K562 (cell line): ENCODE measurements at regions not wholly inside any gene's neighbourhood (a gene's known extent, or its start where the extent isn't known, plus 50 kb on each side); places are given as distances from the start of the nearest gene placed in this dataset. TPM values are rescaled to one million over a fixed set of nuclear protein-coding genes. Genes with fewer than 3 reads are reported as not detected.

Source experiments
- KHSRP ChIP-seq: fragments of 450-650 bp; IDR thresholded peaks from 2 replicates; pipeline ENCODE4 v1.6.1; 2017
- small RNA-seq: library from RNA; depleted of rRNA; stranded (forward); fragments of <200 nt; gene quantifications from one replicate; pipeline ENCODE3, GENCODE V24; 2014
- TF ChIP-seq, protein P1 (sequence below): fragments of 250-450 bp; sonication (Bioruptor Pico); IDR thresholded peaks from 2 replicates; pipeline ENCODE4 v1.5.0; 2021; ENCODE audit warnings: mild to moderate bottlenecking, borderline replicate concordance
- TF ChIP-seq, protein P2 (sequence below): fragments of 250-450 bp; sonication (Bioruptor Pico); IDR thresholded peaks from 2 replicates; pipeline ENCODE4 v1.9.0; 2021; ENCODE audit warnings: mild to moderate bottlenecking

DNA sequence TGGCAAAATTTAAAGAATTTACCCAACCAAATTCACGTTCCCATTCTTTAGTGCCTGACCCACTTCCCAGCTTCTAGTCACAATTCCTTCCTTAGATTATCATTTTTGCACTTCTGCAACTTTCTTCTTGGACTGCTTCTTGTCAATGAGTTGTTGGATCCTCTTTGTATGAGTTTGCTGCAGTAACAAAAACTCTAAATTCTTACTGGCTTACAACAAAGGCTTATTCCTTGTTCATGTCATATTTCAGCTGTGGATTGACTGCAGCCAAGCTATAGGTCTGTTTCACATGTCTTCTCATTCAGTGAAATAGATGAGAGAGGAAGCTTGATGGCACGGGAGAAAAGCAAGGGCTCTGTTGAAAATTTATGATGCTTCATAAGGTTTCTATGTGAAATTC lies 50.4 kb upstream of the TGFBR2 start (continued):
- TF ChIP-seq, protein P1, sequence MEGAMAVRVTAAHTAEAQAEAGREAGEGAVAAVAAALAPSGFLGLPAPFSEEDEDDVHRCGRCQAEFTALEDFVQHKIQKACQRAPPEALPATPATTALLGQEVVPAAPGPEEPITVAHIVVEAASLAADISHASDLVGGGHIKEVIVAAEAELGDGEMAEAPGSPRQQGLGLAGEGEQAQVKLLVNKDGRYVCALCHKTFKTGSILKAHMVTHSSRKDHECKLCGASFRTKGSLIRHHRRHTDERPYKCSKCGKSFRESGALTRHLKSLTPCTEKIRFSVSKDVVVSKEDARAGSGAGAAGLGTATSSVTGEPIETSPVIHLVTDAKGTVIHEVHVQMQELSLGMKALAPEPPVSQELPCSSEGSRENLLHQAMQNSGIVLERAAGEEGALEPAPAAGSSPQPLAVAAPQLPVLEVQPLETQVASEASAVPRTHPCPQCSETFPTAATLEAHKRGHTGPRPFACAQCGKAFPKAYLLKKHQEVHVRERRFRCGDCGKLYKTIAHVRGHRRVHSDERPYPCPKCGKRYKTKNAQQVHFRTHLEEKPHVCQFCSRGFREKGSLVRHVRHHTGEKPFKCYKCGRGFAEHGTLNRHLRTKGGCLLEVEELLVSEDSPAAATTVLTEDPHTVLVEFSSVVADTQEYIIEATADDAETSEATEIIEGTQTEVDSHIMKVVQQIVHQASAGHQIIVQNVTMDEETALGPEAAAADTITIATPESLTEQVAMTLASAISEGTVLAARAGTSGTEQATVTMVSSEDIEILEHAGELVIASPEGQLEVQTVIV (CRISPR knock-in tag): no peak
- no peak for TF ChIP-seq KHSRP
- TF ChIP-seq, protein P2, sequence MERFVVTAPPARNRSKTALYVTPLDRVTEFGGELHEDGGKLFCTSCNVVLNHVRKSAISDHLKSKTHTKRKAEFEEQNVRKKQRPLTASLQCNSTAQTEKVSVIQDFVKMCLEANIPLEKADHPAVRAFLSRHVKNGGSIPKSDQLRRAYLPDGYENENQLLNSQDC (CRISPR knock-in tag): no peak
- TF ChIP-seq, all 486 proteins: peak for 0

Small RNAs in the stretch of these regions (small RNA-seq; reads per million reads assigned to genes)
- not detected for gene RF01848
